Liver (tissue), 8 donors: ENCODE measurements at regions not wholly inside any gene's neighbourhood (a gene's known extent, or its start where the extent isn't known, plus 50 kb on each side); places are given as distances from the start of the nearest gene placed in this dataset.
A peak's percentile ranks its signal among the peaks of the same experiment; 100 is the strongest.

ENCODE experiments used
- DNase-seq: peaks from one replicate; pipeline ENCODE4 v3.0.0-alpha.2; 2017; ENCODE audit warnings: low spot score
- H3K27ac ChIP-seq, 2 donors: one replicate each; pipeline ENCODE4 v1.7.0; 2013; ENCODE audit warnings: inconsistent platforms in 2 of 2, low read length in 2 of 2, control low read depth in 1 of 2, low read depth in 1 of 2, mild to moderate bottlenecking in 1 of 2
- H3K27me3 ChIP-seq, 4 donors: one replicate each; pipeline versions ENCODE4 v1.6.1 to v1.7.0; 2013; ENCODE audit warnings: low read length in 3 of 4, inconsistent platforms in 1 of 4, mild to moderate bottlenecking in 1 of 4, moderate library complexity in 1 of 4; ENCODE audit not compliant: control insufficient read depth in 4 of 4, insufficient read depth in 4 of 4
- H3K36me3 ChIP-seq, 4 donors: one replicate each; pipeline versions ENCODE4 v1.6.1 to v1.7.0; 2013; ENCODE audit warnings: low read length in 3 of 4, mild to moderate bottlenecking in 3 of 4, low read depth in 1 of 4, moderate library complexity in 1 of 4; ENCODE audit not compliant: control insufficient read depth in 4 of 4, insufficient read depth in 3 of 4
- H3K4me1 ChIP-seq, 4 donors: one replicate each; pipeline versions ENCODE4 v1.6.1 to v1.7.0; 2013; ENCODE audit warnings: low read length in 3 of 4, mild to moderate bottlenecking in 3 of 4, moderate library complexity in 1 of 4; ENCODE audit not compliant: control insufficient read depth in 4 of 4, insufficient read depth in 4 of 4
- H3K4me3 ChIP-seq, 3 donors: one replicate each; pipeline versions ENCODE4 v1.6.1 to v1.7.0; 2013; ENCODE audit warnings: low read length in 3 of 3, control low read depth in 1 of 3, low read depth in 1 of 3, mild to moderate bottlenecking in 1 of 3
- H3K9ac ChIP-seq, 2 donors: one replicate each; pipeline ENCODE4 v1.7.0; 2013; ENCODE audit warnings: low read length in 2 of 2, mild to moderate bottlenecking in 2 of 2, moderate library complexity in 2 of 2, control low read depth in 1 of 2, low read depth in 1 of 2
- H3K9me3 ChIP-seq, 4 donors: one replicate each; pipeline versions ENCODE4 v1.6.1 to v1.7.0; 2013; ENCODE audit warnings: low read length in 3 of 4; ENCODE audit not compliant: control insufficient read depth in 4 of 4
- FOXA1 ChIP-seq: IDR thresholded peaks from 2 replicates; pipeline ENCODE4 v1.6.1; 2016; ENCODE audit warnings: antibody characterized with exemption
- GABPA ChIP-seq, 2 donors: IDR thresholded peaks in 1 of 2; conservative IDR thresholded peaks in 1 of 2; 2 replicates each; pipeline ENCODE4 v1.6.1; 2016; ENCODE audit warnings: antibody characterized with exemption in 2 of 2, mild to moderate bottlenecking in 1 of 2, moderate library complexity in 1 of 2
- HNF4G ChIP-seq: IDR thresholded peaks from 2 replicates; pipeline ENCODE4 v1.6.1; 2016; ENCODE audit warnings: antibody characterized with exemption
- JUND ChIP-seq, 2 donors: IDR thresholded peaks; 2 replicates each; pipeline ENCODE4 v1.6.1; 2016; ENCODE audit warnings: antibody characterized with exemption in 2 of 2
- NR2F2 ChIP-seq: IDR thresholded peaks from 2 replicates; pipeline ENCODE4 v1.6.1; 2016; ENCODE audit warnings: antibody characterized with exemption
- RAD21 ChIP-seq, 2 donors: IDR thresholded peaks; 2 replicates each; pipeline ENCODE4 v1.6.1; 2016; ENCODE audit warnings: antibody characterized with exemption in 2 of 2, mild to moderate bottlenecking in 2 of 2
- RXRA ChIP-seq, 2 donors: IDR thresholded peaks; 2 replicates each; pipeline ENCODE4 v1.6.1; 2017 to 2018; ENCODE audit warnings: antibody characterized with exemption in 2 of 2, mild to moderate bottlenecking in 1 of 2
- TAF1 ChIP-seq: conservative IDR thresholded peaks from 2 replicates; pipeline ENCODE4 v1.6.1; 2016; ENCODE audit warnings: antibody characterized with exemption, mild to moderate bottlenecking
- YY1 ChIP-seq: IDR thresholded peaks from 2 replicates; pipeline ENCODE4 v1.6.1; 2016; ENCODE audit warnings: antibody characterized with exemption, mild to moderate bottlenecking
- WGBS: extraction: QIAGEN DNeasy Blood & Tissue Kit; methylation state at CpG from one replicate; pipeline ENCODE4 v1.1.7; 2013; 5-methylcytosine and 5-hydroxymethylcytosine counted together
- TF ChIP-seq, protein P1 (sequence below): IDR thresholded peaks from 2 replicates; pipeline ENCODE4 v1.6.1; 2016; ENCODE audit warnings: antibody characterized with exemption
- TF ChIP-seq, protein P2 (sequence below): fragments of 150-350 bp; IDR thresholded peaks from 2 replicates; pipeline ENCODE4 v1.5.1; 2017; ENCODE audit warnings: improper control_type of control experiment, low read depth, low read length; ENCODE audit not compliant: missing input control
- TF ChIP-seq, protein P3 (sequence below): IDR thresholded peaks from 2 replicates; pipeline ENCODE4 v1.6.1; 2016; ENCODE audit warnings: antibody characterized with exemption, mild to moderate bottlenecking
- TF ChIP-seq, protein P4 (sequence below): IDR thresholded peaks from 2 replicates; pipeline ENCODE4 v1.6.1; 2016; ENCODE audit warnings: antibody characterized with exemption
- TF ChIP-seq, protein P5 (sequence below): IDR thresholded peaks from 2 replicates; pipeline ENCODE4 v1.6.1; 2016; ENCODE audit warnings: antibody characterized with exemption
- donor health status: healthy.
- donor health status: healthy.
- donor health status: healthy.
- donor health status: healthy.
- donor health status: healthy.

DNA sequence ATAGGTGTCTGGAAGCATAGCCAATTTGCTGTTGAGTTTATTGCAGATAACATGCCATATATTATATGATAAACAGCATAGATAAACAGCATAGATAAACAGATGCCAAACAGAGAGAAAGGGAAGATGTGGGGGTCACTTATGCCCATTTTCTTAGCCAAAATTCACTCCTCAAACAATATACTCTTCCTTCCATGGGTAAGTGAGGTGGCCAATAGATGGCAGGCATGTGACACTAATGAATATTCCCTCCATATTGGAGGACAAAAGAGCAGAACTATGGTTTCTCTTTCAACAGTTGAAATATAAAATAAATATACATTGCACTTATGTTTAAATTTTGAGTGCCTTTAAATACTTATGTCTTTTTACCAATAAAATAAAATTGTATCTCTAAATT, 1212.8 kb downstream of the REEP3 start:
- H3K4me3 ChIP-seq = no peak overlapping the region
- H3K27ac ChIP-seq = no peak overlapping the region
- no peak overlapping the region for H3K9ac ChIP-seq
- no peaks in the 10 kb centered on the region for H3K36me3 ChIP-seq
- H3K9me3 ChIP-seq = no peaks in the 10 kb centered on the region
- DNase-seq = no peak
- TF ChIP-seq, protein P1, sequence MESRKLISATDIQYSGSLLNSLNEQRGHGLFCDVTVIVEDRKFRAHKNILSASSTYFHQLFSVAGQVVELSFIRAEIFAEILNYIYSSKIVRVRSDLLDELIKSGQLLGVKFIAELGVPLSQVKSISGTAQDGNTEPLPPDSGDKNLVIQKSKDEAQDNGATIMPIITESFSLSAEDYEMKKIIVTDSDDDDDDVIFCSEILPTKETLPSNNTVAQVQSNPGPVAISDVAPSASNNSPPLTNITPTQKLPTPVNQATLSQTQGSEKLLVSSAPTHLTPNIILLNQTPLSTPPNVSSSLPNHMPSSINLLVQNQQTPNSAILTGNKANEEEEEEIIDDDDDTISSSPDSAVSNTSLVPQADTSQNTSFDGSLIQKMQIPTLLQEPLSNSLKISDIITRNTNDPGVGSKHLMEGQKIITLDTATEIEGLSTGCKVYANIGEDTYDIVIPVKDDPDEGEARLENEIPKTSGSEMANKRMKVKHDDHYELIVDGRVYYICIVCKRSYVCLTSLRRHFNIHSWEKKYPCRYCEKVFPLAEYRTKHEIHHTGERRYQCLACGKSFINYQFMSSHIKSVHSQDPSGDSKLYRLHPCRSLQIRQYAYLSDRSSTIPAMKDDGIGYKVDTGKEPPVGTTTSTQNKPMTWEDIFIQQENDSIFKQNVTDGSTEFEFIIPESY = no peak
- TF ChIP-seq, protein P2, sequence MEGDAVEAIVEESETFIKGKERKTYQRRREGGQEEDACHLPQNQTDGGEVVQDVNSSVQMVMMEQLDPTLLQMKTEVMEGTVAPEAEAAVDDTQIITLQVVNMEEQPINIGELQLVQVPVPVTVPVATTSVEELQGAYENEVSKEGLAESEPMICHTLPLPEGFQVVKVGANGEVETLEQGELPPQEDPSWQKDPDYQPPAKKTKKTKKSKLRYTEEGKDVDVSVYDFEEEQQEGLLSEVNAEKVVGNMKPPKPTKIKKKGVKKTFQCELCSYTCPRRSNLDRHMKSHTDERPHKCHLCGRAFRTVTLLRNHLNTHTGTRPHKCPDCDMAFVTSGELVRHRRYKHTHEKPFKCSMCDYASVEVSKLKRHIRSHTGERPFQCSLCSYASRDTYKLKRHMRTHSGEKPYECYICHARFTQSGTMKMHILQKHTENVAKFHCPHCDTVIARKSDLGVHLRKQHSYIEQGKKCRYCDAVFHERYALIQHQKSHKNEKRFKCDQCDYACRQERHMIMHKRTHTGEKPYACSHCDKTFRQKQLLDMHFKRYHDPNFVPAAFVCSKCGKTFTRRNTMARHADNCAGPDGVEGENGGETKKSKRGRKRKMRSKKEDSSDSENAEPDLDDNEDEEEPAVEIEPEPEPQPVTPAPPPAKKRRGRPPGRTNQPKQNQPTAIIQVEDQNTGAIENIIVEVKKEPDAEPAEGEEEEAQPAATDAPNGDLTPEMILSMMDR = peak; percentile 19
- TF ChIP-seq FOXA1 (no peak), RAD21 (IDR thresholded peaks at IDR 0.05) (peak; percentile 67 to 68)
- H3K27me3 ChIP-seq = no peaks in the 10 kb centered on the region
- H3K4me1 ChIP-seq = peaks cover 0 to 3% (median 0%) of the 10 kb centered on the region in 4 donors

DNA sequence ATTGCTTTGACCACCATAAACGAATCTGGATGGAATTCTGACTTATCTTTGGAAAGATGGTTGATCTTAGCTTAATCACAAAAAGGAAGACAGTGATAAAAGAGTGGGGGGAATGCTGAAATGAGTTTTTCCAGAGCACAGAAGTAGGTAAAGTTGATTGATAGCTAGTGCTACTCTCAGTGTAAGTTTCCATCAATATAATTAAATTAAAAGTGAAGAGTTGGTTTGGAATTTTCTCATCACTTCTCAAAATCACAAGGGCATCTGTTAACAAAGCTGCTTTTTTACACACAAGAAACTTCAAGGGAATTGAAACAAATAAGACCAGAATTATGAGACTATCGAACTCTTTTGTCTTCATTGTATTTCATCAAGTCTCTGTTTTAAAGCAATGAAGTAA, 1217.3 kb downstream of the REEP3 start:
- TF ChIP-seq NR2F2 (no peak), RXRA (IDR thresholded peaks at IDR 0.05) (no peak), JUND (IDR thresholded peaks at IDR 0.05) (no peak), FOXA1 (no peak)
- H3K9ac ChIP-seq = no peak overlapping the region
- no peak overlapping the region for H3K27ac ChIP-seq
- H3K27me3 ChIP-seq = no peaks in the 10 kb centered on the region
- H3K36me3 ChIP-seq = no peaks in the 10 kb centered on the region
- no peaks in the 10 kb centered on the region for H3K4me1 ChIP-seq
- H3K4me3 ChIP-seq = no peak overlapping the region
- 51% methylated on average over 2 of the region's 2 CpGs for WGBS
- no peaks in the 10 kb centered on the region for H3K9me3 ChIP-seq
- no peak for DNase-seq

DNA sequence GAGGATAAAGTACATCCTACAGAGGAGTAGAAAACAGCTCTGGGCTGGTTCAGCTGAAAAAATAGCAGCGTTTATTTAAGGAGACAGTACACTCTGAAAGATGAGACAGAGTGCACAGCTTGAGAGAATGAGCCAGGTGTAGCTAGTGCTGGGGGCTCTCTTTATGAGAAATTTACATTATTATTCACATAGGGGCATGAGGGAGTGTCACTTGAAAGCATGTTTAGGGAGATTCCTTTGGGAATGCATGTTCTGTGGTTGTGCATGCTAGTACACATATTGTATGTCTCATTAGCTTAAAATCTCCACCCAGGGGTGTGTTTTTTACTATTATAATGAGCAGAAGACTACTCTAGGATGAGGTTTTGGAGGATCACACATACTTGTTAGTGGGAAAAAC, 1224.4 kb downstream of the REEP3 start:
- no peak for DNase-seq
- no peaks in the 10 kb centered on the region for H3K4me1 ChIP-seq
- H3K9me3 ChIP-seq = no peaks in the 10 kb centered on the region
- H3K4me3 ChIP-seq = no peak overlapping the region
- peaks cover 0 to 6% (median 0%) of the 10 kb centered on the region in 4 donors for H3K27me3 ChIP-seq
- H3K36me3 ChIP-seq = no peaks in the 10 kb centered on the region
- TF ChIP-seq RXRA (IDR thresholded peaks at IDR 0.05) (no peak), TAF1 (no peak), YY1 (no peak), RAD21 (IDR thresholded peaks at IDR 0.05) (no peak), HNF4G (no peak), GABPA (IDR thresholded peaks at IDR 0.05 in 1 of 2, conservative IDR thresholded peaks at IDR 0.05 in 1 of 2) (no peak), JUND (IDR thresholded peaks at IDR 0.05) (no peak)
- TF ChIP-seq, protein P2 = no peak
- TF ChIP-seq, protein P1 = no peak
- TF ChIP-seq, protein P3, sequence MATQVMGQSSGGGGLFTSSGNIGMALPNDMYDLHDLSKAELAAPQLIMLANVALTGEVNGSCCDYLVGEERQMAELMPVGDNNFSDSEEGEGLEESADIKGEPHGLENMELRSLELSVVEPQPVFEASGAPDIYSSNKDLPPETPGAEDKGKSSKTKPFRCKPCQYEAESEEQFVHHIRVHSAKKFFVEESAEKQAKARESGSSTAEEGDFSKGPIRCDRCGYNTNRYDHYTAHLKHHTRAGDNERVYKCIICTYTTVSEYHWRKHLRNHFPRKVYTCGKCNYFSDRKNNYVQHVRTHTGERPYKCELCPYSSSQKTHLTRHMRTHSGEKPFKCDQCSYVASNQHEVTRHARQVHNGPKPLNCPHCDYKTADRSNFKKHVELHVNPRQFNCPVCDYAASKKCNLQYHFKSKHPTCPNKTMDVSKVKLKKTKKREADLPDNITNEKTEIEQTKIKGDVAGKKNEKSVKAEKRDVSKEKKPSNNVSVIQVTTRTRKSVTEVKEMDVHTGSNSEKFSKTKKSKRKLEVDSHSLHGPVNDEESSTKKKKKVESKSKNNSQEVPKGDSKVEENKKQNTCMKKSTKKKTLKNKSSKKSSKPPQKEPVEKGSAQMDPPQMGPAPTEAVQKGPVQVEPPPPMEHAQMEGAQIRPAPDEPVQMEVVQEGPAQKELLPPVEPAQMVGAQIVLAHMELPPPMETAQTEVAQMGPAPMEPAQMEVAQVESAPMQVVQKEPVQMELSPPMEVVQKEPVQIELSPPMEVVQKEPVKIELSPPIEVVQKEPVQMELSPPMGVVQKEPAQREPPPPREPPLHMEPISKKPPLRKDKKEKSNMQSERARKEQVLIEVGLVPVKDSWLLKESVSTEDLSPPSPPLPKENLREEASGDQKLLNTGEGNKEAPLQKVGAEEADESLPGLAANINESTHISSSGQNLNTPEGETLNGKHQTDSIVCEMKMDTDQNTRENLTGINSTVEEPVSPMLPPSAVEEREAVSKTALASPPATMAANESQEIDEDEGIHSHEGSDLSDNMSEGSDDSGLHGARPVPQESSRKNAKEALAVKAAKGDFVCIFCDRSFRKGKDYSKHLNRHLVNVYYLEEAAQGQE = no peak
- TF ChIP-seq, protein P4, sequence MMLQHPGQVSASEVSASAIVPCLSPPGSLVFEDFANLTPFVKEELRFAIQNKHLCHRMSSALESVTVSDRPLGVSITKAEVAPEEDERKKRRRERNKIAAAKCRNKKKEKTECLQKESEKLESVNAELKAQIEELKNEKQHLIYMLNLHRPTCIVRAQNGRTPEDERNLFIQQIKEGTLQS = no peak
- TF ChIP-seq, protein P5, sequence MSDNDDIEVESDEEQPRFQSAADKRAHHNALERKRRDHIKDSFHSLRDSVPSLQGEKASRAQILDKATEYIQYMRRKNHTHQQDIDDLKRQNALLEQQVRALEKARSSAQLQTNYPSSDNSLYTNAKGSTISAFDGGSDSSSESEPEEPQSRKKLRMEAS = no peak
- H3K9ac ChIP-seq = no peak overlapping the region
- H3K27ac ChIP-seq = no peak overlapping the region
- WGBS = 30% methylated on average over 1 of the region's 1 CpG
